ENCODE measurements at regions not wholly inside any gene's neighbourhood (a gene's known extent, or its start where the extent isn't known, plus 50 kb on each side); places are given as distances from the start of the nearest gene placed in this dataset.
"Not testable (repeated sequence)": the region's sequence is repeated elsewhere in the genome, so short reads cannot be mapped to it uniquely, and the experiment has no call there.

- FAIRE-seq = no peak
Measured at GRCh38 chr13:111413407-111414187, 93.2 kb downstream of the TEX29 start.

GRCh38 chr13:111414341-111414740 lies 93.9 kb downstream of the TEX29 start:
- FAIRE-seq = no peak

GRCh38 chr13:111415246-111415645 lies 94.8 kb downstream of the TEX29 start:
- FAIRE-seq = no peak

GRCh38 chr13:111415765-111416164 lies 95.3 kb downstream of the TEX29 start:
- FAIRE-seq = peak; percentile 18

- FAIRE-seq = no peak
Measured at GRCh38 chr13:111418101-111418500, 97.7 kb downstream of the TEX29 start.

- no peak for FAIRE-seq
Measured at GRCh38 chr13:111420113-111420876, 99.9 kb downstream of the TEX29 start.

- FAIRE-seq = no peak
Measured at GRCh38 chr13:111421216-111421615, 100.8 kb downstream of the TEX29 start.

- FAIRE-seq = no peak
Measured at GRCh38 chr13:111422348-111422747, 101.9 kb downstream of the TEX29 start.

GRCh38 chr13:111423168-111423785 lies 102.8 kb downstream of the TEX29 start:
- no peak for FAIRE-seq

GRCh38 chr13:111424134-111424533 lies 103.7 kb downstream of the TEX29 start:
- FAIRE-seq = no peak

GRCh38 chr13:111425326-111425725 lies 104.9 kb downstream of the TEX29 start:
- no peak for FAIRE-seq

- no peak for FAIRE-seq
Measured at GRCh38 chr13:111429064-111429558, 108.7 kb downstream of the TEX29 start.

GRCh38 chr13:111431206-111431605 lies 110.8 kb downstream of the TEX29 start:
- FAIRE-seq = no peak

GRCh38 chr13:111434578-111435159 lies 114.2 kb downstream of the TEX29 start:
- no peak for FAIRE-seq

- no peak for FAIRE-seq
Measured at GRCh38 chr13:111436446-111436845, 116.0 kb downstream of the TEX29 start.

- no peak for FAIRE-seq
Measured at GRCh38 chr13:111437417-111437816, 117.0 kb downstream of the TEX29 start.

GRCh38 chr13:111437856-111438547 lies 117.6 kb downstream of the TEX29 start:
- FAIRE-seq = no peak

- not testable (repeated sequence) for FAIRE-seq
Measured at GRCh38 chr13:111440492-111440891, 120.0 kb downstream of the TEX29 start.

- no peak for FAIRE-seq
Measured at GRCh38 chr13:111443981-111444380, 123.5 kb downstream of the TEX29 start.

- no peak for FAIRE-seq
Measured at GRCh38 chr13:111448504-111448903, 128.1 kb downstream of the TEX29 start.

- no peak for FAIRE-seq
Measured at GRCh38 chr13:111449041-111449440, 128.6 kb downstream of the TEX29 start.

- FAIRE-seq = no peak
Measured at GRCh38 chr13:111451402-111451801, 131.0 kb downstream of the TEX29 start.
